ENCODE measurements at regions not wholly inside any gene's neighbourhood (a gene's known extent, or its start where the extent isn't known, plus 50 kb on each side); places are given as distances from the start of the nearest gene placed in this dataset.

DNA sequence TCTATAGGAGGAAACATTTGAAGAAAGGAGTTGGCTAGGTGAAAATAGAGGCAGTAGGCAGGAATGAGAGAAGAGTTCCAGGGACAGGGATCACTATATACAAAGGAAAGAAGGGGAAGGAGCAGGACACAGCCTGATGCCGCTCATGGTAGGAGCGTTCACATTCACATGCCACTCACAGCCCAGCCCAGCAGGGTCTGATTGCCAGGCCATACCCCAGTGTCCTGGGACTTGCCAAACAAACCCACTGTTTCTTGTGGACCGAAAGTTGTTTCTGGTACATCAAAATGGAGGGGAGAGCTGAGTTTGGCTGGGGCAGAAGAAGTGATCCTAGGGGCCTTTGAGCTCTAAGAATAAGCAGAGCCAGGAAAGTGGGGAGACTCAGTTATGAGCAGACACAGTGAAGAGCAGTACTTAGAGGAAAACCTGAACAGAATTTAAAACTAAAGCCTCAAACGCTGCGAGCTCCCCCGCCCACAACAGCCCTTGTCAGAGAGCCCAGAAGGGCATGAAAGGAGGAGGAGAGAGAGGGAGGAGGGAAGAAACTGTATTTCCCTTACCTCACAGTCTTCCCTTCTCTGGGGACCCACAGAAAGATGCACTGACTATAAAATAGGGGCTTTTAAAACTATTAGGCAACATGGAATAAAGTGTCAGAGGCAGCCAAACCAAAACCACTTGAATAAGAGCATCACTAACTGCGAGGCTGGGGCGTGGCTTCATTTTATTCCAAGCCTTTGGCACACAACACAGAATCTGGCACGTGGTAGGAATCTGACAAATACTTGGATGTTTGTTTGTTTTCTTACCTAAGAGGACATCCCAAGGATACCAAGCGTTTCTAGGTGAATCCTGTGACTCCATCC is 129.0 kb downstream of the RPL22L1 start (continued):
- TF ChIP-seq, protein P1, sequence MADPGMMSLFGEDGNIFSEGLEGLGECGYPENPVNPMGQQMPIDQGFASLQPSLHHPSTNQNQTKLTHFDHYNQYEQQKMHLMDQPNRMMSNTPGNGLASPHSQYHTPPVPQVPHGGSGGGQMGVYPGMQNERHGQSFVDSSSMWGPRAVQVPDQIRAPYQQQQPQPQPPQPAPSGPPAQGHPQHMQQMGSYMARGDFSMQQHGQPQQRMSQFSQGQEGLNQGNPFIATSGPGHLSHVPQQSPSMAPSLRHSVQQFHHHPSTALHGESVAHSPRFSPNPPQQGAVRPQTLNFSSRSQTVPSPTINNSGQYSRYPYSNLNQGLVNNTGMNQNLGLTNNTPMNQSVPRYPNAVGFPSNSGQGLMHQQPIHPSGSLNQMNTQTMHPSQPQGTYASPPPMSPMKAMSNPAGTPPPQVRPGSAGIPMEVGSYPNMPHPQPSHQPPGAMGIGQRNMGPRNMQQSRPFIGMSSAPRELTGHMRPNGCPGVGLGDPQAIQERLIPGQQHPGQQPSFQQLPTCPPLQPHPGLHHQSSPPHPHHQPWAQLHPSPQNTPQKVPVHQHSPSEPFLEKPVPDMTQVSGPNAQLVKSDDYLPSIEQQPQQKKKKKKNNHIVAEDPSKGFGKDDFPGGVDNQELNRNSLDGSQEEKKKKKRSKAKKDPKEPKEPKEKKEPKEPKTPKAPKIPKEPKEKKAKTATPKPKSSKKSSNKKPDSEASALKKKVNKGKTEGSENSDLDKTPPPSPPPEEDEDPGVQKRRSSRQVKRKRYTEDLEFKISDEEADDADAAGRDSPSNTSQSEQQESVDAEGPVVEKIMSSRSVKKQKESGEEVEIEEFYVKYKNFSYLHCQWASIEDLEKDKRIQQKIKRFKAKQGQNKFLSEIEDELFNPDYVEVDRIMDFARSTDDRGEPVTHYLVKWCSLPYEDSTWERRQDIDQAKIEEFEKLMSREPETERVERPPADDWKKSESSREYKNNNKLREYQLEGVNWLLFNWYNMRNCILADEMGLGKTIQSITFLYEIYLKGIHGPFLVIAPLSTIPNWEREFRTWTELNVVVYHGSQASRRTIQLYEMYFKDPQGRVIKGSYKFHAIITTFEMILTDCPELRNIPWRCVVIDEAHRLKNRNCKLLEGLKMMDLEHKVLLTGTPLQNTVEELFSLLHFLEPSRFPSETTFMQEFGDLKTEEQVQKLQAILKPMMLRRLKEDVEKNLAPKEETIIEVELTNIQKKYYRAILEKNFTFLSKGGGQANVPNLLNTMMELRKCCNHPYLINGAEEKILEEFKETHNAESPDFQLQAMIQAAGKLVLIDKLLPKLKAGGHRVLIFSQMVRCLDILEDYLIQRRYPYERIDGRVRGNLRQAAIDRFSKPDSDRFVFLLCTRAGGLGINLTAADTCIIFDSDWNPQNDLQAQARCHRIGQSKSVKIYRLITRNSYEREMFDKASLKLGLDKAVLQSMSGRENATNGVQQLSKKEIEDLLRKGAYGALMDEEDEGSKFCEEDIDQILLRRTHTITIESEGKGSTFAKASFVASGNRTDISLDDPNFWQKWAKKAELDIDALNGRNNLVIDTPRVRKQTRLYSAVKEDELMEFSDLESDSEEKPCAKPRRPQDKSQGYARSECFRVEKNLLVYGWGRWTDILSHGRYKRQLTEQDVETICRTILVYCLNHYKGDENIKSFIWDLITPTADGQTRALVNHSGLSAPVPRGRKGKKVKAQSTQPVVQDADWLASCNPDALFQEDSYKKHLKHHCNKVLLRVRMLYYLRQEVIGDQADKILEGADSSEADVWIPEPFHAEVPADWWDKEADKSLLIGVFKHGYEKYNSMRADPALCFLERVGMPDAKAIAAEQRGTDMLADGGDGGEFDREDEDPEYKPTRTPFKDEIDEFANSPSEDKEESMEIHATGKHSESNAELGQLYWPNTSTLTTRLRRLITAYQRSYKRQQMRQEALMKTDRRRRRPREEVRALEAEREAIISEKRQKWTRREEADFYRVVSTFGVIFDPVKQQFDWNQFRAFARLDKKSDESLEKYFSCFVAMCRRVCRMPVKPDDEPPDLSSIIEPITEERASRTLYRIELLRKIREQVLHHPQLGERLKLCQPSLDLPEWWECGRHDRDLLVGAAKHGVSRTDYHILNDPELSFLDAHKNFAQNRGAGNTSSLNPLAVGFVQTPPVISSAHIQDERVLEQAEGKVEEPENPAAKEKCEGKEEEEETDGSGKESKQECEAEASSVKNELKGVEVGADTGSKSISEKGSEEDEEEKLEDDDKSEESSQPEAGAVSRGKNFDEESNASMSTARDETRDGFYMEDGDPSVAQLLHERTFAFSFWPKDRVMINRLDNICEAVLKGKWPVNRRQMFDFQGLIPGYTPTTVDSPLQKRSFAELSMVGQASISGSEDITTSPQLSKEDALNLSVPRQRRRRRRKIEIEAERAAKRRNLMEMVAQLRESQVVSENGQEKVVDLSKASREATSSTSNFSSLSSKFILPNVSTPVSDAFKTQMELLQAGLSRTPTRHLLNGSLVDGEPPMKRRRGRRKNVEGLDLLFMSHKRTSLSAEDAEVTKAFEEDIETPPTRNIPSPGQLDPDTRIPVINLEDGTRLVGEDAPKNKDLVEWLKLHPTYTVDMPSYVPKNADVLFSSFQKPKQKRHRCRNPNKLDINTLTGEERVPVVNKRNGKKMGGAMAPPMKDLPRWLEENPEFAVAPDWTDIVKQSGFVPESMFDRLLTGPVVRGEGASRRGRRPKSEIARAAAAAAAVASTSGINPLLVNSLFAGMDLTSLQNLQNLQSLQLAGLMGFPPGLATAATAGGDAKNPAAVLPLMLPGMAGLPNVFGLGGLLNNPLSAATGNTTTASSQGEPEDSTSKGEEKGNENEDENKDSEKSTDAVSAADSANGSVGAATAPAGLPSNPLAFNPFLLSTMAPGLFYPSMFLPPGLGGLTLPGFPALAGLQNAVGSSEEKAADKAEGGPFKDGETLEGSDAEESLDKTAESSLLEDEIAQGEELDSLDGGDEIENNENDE (IDR thresholded peaks at IDR 0.05; ENCODE audit: insufficient replicate concordance, low read length): no peak
- TF ChIP-seq NRF1 (IDR thresholded peaks at IDR 0.05; ENCODE audit: low read depth, low read length) (no peak), TAF7 (optimal IDR thresholded peaks at IDR 0.05; ENCODE audit: borderline replicate concordance, low read depth, low read length) (no peak), KDM5A (IDR thresholded peaks at IDR 0.05; ENCODE audit: low read length) (no peak), YY1 (IDR thresholded peaks at IDR 0.05; ENCODE audit: low read depth, low read length) (no peak), NANOG (IDR thresholded peaks at IDR 0.05; ENCODE audit: insufficient read depth, low read depth, low read length, poor library complexity, severe bottlenecking) (no peak), HDAC2 (IDR thresholded peaks at IDR 0.05; ENCODE audit: borderline replicate concordance in 1 of 2, low read depth in 2 of 2, low read length in 2 of 2) (no peak), TBP (IDR thresholded peaks at IDR 0.05; ENCODE audit: low read depth, low read length) (no peak), RNF2 (IDR thresholded peaks at IDR 0.05; ENCODE audit: borderline replicate concordance, low read depth, low read length, missing control alignments, poor library complexity, severe bottlenecking) (no peak)
